ENCODE measurements at regions not wholly inside any gene's neighbourhood (a gene's known extent, or its start where the extent isn't known, plus 50 kb on each side); places are given as distances from the start of the nearest gene placed in this dataset.

DNA sequence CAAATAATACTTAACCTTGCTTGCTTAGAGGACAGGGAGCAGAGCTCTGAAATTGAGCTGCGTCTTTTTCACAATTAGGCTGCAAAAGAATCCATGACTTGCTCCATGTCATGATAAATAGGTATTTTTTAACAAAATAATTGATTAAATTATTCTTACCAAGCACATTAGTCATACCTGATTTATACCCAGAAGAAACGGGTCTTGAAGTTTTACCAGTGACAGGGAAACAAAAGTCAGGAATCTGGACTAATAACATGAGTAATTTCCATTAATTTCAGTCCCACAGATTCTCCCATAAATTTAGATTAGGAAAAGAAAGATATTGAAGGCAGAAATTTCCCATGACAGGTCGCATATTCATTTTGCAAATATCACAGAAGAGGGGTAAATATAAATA, 85.0 kb upstream of the BMP5 start:
- TF ChIP-seq, protein P1, sequence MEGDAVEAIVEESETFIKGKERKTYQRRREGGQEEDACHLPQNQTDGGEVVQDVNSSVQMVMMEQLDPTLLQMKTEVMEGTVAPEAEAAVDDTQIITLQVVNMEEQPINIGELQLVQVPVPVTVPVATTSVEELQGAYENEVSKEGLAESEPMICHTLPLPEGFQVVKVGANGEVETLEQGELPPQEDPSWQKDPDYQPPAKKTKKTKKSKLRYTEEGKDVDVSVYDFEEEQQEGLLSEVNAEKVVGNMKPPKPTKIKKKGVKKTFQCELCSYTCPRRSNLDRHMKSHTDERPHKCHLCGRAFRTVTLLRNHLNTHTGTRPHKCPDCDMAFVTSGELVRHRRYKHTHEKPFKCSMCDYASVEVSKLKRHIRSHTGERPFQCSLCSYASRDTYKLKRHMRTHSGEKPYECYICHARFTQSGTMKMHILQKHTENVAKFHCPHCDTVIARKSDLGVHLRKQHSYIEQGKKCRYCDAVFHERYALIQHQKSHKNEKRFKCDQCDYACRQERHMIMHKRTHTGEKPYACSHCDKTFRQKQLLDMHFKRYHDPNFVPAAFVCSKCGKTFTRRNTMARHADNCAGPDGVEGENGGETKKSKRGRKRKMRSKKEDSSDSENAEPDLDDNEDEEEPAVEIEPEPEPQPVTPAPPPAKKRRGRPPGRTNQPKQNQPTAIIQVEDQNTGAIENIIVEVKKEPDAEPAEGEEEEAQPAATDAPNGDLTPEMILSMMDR (IDR thresholded peaks at IDR 0.05; ENCODE audit: low read depth, low read length, missing control alignments), result no peak

DNA sequence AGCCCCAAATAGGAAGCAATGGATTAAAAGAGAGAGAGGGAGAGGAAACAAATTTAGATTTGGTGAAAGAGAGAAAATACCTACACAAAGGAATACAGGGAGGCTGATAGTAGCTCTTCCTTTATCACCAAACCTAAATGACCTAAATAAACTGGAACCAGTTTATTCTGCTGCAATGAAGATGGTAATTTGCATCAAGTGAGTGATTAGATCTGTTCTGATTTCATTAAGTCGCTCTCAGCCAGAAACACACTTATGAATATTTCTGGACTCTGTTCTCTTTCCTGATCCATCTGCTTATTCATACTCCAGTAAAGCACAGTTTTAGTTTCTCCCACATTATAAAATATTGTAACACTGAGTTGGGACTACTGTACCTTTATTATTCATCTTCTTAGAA, 83.4 kb upstream of the BMP5 start:
- H3K4me3 ChIP-seq (replicated peaks; ENCODE audit: low read depth, low read length), result no peak overlapping the region
- DNase-seq (ENCODE audit: extremely low read depth, low read depth), result no peak
- TF ChIP-seq, protein P1 (IDR thresholded peaks at IDR 0.05; ENCODE audit: low read depth, low read length, missing control alignments), result no peak

More for the DNA sequence above, 85.0 kb upstream of the BMP5 start:
- H3K4me3 ChIP-seq (replicated peaks; ENCODE audit: low read depth, low read length), result no peak overlapping the region
- DNase-seq (ENCODE audit: extremely low read depth, low read depth), result no peak

- TF ChIP-seq, protein P1 (IDR thresholded peaks at IDR 0.05; ENCODE audit: low read depth, low read length, missing control alignments), result no peak
- peak; percentile 52 for DNase-seq (ENCODE audit: extremely low read depth, low read depth)
- no peak overlapping the region for H3K4me3 ChIP-seq (replicated peaks; ENCODE audit: low read depth, low read length)
Measured at GRCh38 chr6:55957961-55958422, 82.6 kb upstream of the BMP5 start.

GRCh38 chr6:55955684-55956083, 80.3 kb upstream of the BMP5 start:
- no peak for DNase-seq (ENCODE audit: extremely low read depth, low read depth)
- no peak overlapping the region for H3K4me3 ChIP-seq (replicated peaks; ENCODE audit: low read depth, low read length)
- TF ChIP-seq, protein P1 (IDR thresholded peaks at IDR 0.05; ENCODE audit: low read depth, low read length, missing control alignments), result no peak

DNA sequence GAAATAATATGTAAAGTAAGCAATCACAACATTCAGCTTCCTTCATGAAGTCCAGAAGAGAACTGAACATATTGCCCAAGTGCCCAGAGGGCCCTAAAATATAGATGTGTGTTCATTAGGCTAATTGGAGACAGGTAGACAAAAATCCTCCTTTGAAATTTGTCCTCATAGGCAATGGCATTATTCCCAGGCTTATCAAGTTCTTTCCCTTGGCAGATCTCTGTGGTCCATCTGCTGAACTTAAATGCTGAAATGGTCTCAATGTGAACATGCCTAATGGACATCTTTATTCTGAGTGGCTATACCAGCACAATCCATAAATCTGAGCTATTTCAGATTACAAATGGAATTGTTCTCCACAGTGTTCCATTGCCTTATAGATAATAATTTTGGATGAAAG, 79.0 kb upstream of the BMP5 start:
- no peak overlapping the region for H3K4me3 ChIP-seq (replicated peaks; ENCODE audit: low read depth, low read length)
- TF ChIP-seq, protein P1 (IDR thresholded peaks at IDR 0.05; ENCODE audit: low read depth, low read length, missing control alignments), result no peak
- no peak for DNase-seq (ENCODE audit: extremely low read depth, low read depth)

GRCh38 chr6:55953335-55953734, 77.9 kb upstream of the BMP5 start:
- H3K4me3 ChIP-seq (replicated peaks; ENCODE audit: low read depth, low read length), result no peak overlapping the region
- no peak for DNase-seq (ENCODE audit: extremely low read depth, low read depth)
- TF ChIP-seq, protein P1 (IDR thresholded peaks at IDR 0.05; ENCODE audit: low read depth, low read length, missing control alignments), result peak; percentile 18

Data from HFF-Myc (cell line).